NT2/D1 (cell line): ENCODE measurements at regions not wholly inside any gene's neighbourhood (a gene's known extent, or its start where the extent isn't known, plus 50 kb on each side); places are given as distances from the start of the nearest gene placed in this dataset.

ENCODE experiments used
- SUZ12 ChIP-seq: IDR thresholded peaks from 2 replicates; pipeline ENCODE4 v1.6.1; 2011; ENCODE audit not compliant: insufficient read length, insufficient read depth; ENCODE audit errors: extremely low read depth
- YY1 ChIP-seq: IDR thresholded peaks from 2 replicates; pipeline ENCODE4 v1.6.1; 2011; ENCODE audit not compliant: insufficient read length, insufficient read depth
- ZNF274 ChIP-seq: IDR thresholded peaks from 2 replicates; pipeline ENCODE4 v1.6.1; 2011; ENCODE audit warnings: mild to moderate bottlenecking, low read depth, low read length

GRCh38 chr6:51479296-51479695, 608.1 kb downstream of the PKHD1 start:
- TF ChIP-seq SUZ12 (no peak), YY1 (no peak), ZNF274 (no peak)
